ENCODE measurements at regions not wholly inside any gene's neighbourhood (a gene's known extent, or its start where the extent isn't known, plus 50 kb on each side); places are given as distances from the start of the nearest gene placed in this dataset.

DNA sequence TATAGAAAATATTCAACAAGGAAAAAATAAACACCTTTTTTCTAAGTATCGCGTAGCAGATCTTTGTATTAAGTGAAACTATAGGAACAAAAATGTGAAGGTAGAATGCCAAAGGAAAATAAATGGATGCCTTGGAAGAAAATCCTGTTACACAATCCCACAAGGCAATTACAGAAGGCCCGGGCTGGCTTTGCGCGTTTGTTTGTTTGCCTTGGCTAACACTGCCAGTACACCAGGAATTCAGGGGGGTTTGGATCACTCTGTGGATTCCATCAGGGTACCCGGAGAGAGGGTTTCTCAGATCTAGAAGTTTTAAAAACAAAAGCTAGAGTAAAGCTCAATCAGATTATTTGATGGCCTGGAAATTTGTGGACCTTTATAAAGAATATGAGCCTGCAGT is 478.3 kb downstream of the FBXO15 start:
- ATAC-seq (ENCODE audit: low FRiP score), result no peak
- TF ChIP-seq, protein P1, sequence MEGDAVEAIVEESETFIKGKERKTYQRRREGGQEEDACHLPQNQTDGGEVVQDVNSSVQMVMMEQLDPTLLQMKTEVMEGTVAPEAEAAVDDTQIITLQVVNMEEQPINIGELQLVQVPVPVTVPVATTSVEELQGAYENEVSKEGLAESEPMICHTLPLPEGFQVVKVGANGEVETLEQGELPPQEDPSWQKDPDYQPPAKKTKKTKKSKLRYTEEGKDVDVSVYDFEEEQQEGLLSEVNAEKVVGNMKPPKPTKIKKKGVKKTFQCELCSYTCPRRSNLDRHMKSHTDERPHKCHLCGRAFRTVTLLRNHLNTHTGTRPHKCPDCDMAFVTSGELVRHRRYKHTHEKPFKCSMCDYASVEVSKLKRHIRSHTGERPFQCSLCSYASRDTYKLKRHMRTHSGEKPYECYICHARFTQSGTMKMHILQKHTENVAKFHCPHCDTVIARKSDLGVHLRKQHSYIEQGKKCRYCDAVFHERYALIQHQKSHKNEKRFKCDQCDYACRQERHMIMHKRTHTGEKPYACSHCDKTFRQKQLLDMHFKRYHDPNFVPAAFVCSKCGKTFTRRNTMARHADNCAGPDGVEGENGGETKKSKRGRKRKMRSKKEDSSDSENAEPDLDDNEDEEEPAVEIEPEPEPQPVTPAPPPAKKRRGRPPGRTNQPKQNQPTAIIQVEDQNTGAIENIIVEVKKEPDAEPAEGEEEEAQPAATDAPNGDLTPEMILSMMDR (IDR thresholded peaks at IDR 0.05), result no peak
- DNase-seq (ENCODE audit: low spot score), result no peak

- TF ChIP-seq, protein P1 (IDR thresholded peaks at IDR 0.05), result no peak
- DNase-seq (ENCODE audit: low spot score) (no peak), ATAC-seq (ENCODE audit: low FRiP score) (no peak)
Measured at GRCh38 chr18:73668051-73668450, 479.6 kb downstream of the FBXO15 start.

GRCh38 chr18:73666772-73667171 is 480.9 kb downstream of the FBXO15 start:
- TF ChIP-seq, protein P1 (IDR thresholded peaks at IDR 0.05), result no peak
- ATAC-seq (ENCODE audit: low FRiP score) (no peak), DNase-seq (ENCODE audit: low spot score) (no peak)

DNA sequence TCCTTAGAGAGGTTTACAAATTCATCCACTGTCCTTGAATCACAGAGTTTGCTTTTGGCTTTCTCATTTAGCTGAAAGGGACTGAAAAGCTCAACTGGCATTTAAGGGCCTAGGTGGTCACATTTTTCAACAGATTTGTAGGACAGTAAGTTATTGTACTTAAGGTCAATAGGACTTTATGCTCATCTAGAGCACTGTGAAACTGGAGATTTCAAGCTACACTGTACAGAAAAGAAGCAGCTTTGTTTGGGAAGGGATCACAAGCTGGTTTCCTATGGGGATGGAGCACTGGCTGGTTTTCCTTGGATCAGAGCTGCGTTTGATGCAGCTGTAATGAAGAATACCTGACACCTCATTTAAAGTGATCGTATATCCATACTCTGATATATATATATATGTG is 482.7 kb downstream of the FBXO15 start:
- ATAC-seq (ENCODE audit: low FRiP score) (no peak), DNase-seq (ENCODE audit: low spot score) (no peak)
- TF ChIP-seq, protein P1 (IDR thresholded peaks at IDR 0.05), result no peak

DNA sequence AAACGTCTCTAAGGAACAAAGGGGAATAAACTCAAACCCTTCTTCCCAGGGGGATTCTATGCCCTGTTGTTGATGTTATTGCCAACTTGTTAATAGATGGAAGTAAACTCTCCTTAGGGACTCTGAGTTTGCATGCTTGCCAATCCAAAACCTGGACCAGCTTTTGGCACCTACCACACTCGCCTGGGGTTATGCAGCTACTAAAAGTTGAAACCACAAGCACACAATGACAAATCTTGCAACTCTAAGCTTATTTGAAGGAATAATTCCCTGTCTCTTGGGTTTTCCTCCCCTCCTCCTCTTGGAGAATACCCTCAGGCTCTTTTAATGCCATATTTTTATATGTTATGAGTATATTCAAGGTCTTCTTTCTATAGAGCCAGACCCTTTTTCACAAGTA is 484.1 kb downstream of the FBXO15 start:
- no peak for ATAC-seq (ENCODE audit: low FRiP score)
- TF ChIP-seq, protein P1 (IDR thresholded peaks at IDR 0.05), result no peak
- no peak for DNase-seq (ENCODE audit: low spot score)

DNA sequence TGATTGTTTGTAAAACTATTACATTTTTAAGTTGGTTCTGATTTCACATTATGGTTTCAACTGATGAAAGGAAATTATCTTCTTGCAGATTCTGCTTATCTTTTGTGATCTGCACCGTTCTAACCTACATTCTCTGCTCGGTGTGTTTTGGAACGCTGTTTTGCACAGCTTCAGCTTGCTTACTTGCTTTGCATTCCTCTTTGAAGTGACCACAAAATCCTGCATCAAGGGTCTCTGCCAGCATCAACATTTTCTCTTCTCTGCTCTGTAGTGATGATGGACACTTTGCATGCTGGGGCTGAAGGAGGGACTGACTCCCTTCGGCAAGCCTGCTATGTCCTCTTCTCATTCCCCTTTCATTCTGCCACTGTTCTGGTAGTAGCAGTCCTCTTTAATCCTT is 485.2 kb downstream of the FBXO15 start:
- TF ChIP-seq, protein P1 (IDR thresholded peaks at IDR 0.05), result no peak
- ATAC-seq (ENCODE audit: low FRiP score) (no peak), DNase-seq (ENCODE audit: low spot score) (no peak)

DNA sequence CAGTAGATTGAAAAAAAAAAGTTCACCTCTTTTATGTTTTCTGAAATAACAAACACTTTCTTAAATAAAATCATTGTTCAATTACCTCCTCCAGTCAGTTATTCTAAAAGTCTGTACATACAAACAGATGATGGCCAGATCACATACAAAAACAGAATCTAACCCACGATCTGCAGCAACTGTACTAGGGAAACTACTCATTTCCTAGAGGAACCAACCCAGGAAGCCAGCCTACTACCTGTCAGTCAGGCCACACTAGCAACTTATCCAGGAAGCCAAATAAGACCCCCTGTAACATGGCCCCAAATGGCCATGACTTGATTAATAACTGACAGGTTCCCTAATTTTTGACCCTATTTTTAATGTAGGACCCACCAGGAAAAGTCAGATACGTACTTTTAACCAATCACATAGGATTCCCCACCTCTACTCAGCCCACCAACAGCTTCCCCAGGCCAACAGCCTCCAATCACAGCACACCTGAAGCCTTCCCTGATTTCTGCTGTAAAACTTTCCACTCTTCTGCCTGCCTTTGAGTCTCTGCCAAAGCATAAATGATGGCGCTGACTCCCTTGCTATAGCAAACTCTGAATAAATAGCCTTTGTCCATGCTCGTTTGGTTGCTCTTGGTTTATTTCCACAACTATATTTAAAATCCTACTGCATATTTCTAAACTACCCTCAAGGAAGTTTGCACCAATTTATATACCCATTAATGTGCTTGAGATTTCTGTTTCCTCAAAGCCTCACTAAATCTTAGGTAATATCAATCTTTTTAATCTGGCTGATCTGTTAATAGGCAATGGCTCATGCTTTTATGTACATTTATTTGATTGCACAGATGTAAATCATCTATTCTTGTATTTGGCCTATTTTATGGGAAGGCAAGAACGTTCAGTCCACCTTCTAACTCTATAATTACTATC is 486.4 kb downstream of the FBXO15 start:
- DNase-seq (ENCODE audit: low spot score), result no peak
- ATAC-seq (ENCODE audit: low FRiP score), result no peak
- TF ChIP-seq, protein P1 (IDR thresholded peaks at IDR 0.05), result no peak

All from omental fat pad (tissue), 3 donors.